Fibroblast of pulmonary artery (primary cell): ENCODE measurements at regions not wholly inside any gene's neighbourhood (a gene's known extent, or its start where the extent isn't known, plus 50 kb on each side); places are given as distances from the start of the nearest gene placed in this dataset.
"Not testable (repeated sequence)": the region's sequence is repeated elsewhere in the genome, so short reads cannot be mapped to it uniquely, and the experiment has no call there.

Experiments
- DNase-seq: peaks from one replicate; pipeline ENCODE4 v3.0.0-alpha.2; 2010; ENCODE audit warnings: low read depth
- H3K4me3 ChIP-seq: replicated peaks from 2 replicates; pipeline ENCODE4 v1.5.1; 2011; ENCODE audit warnings: low read depth, mild to moderate bottlenecking, control low read depth, low read length, moderate library complexity
- CTCF ChIP-seq: IDR thresholded peaks from 2 replicates; pipeline ENCODE4 v1.5.1; 2011; ENCODE audit warnings: mild to moderate bottlenecking, control low read depth, low read length, inconsistent platforms; ENCODE audit errors: missing control alignments

- no peak for TF ChIP-seq CTCF
- no peak for DNase-seq
- H3K4me3 ChIP-seq = no peak overlapping the region
These were observed 86.2 kb downstream of the PRR15 start for GRCh38 chr7:29649876-29650275.

DNA sequence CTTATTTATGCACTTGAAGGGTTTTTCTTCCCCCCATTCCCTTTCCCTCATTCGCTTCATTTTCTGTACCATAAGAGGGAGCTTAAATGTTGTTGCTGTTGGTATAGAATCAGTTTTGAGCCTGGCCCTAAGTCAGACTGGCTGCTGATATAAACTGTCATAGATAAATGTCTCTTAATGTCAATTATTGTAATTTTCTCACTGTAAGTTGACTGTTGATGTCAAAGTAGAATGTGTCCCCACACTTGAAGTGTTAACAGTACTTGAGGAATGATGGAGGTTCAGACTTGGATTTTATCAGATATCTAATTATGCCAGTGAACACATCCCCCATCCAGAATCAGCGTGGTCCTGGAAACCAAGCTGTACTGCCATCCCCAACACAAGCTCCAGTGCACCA, 87.8 kb downstream of the PRR15 start:
- no peak for TF ChIP-seq CTCF
- no peak for DNase-seq
- no peak overlapping the region for H3K4me3 ChIP-seq

DNA sequence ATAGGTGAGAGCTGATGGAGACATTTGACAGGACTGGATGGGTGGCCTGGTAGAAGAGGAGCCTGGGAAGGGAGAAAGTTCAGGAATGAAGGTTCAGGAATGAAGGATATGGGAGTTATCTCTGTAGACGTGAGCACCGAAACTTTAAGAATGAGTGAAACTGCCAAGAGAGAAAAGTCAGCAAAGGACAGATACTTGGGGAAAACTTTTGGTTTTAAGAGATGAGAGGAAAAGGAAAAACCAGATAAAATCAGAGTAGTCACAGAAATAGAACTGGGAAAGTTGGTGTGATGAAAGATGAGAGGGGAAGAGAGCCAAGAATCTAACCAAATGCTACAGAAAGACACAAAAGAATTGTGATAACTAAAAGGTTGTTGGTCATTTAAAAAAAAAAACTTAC, 88.9 kb downstream of the PRR15 start:
- peak; percentile 7 for DNase-seq
- TF ChIP-seq CTCF = no peak
- H3K4me3 ChIP-seq = no peak overlapping the region

- DNase-seq, H3K4me3 ChIP-seq: not testable (repeated sequence)
These were observed 90.7 kb downstream of the PRR15 start for GRCh38 chr7:29654340-29654739.

- no peak overlapping the region for H3K4me3 ChIP-seq
- DNase-seq = no peak
- no peak for TF ChIP-seq CTCF
These were observed 93.7 kb downstream of the PRR15 start for GRCh38 chr7:29657288-29657687.

GRCh38 chr7:29657856-29658255, 94.2 kb downstream of the PRR15 start:
- no peak overlapping the region for H3K4me3 ChIP-seq
- no peak for DNase-seq
- no peak for TF ChIP-seq CTCF

GRCh38 chr7:29659213-29659612, 95.6 kb downstream of the PRR15 start:
- H3K4me3 ChIP-seq, DNase-seq: not testable (repeated sequence)

DNA sequence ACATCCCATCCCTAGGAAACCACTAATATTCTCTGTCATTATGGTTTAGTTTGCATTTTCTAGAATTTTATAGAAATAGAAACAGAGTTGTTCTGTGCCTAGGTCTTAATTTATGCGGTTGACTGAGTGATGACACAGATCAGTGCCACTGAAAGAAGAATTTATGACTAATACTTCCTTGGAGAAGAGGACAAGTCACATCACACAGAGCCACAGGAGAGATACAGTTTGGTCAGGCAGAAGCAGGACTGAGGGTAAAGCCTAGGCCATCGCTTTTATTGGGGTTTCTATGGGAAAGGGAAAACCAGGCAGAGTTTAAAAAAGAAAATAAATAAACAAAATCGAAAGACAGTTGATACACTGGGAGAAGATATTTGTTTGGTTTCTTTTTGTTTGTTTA, 99.3 kb downstream of the PRR15 start:
- DNase-seq = not testable (repeated sequence)

GRCh38 chr7:29664999-29665398, 101.4 kb downstream of the PRR15 start:
- H3K4me3 ChIP-seq, DNase-seq: not testable (repeated sequence)

More for the DNA sequence above, 99.3 kb downstream of the PRR15 start:
- H3K4me3 ChIP-seq = not testable (repeated sequence)

GRCh38 chr7:29667096-29667669, 103.5 kb downstream of the PRR15 start:
- DNase-seq, H3K4me3 ChIP-seq: not testable (repeated sequence)

DNA sequence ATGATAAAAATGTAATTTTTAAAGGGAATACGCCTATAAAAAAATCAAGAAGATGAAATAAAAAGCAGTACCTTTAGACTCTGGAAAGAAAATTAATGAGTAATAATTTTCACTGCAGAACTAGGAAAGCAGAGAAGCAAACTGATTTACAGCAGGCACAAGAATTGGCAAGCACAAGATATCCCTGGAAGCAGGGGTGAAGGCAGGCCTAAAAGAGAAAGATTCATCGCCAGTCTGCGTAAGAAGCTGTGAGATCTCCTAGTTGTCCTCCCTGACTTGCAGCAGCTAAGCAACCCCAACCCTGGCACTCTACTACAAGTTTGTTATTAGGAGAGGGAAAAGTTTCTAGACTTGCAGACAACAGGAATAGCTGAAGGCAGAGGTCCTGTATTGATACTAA, 107.7 kb downstream of the PRR15 start:
- H3K4me3 ChIP-seq, DNase-seq: not testable (repeated sequence)

DNA sequence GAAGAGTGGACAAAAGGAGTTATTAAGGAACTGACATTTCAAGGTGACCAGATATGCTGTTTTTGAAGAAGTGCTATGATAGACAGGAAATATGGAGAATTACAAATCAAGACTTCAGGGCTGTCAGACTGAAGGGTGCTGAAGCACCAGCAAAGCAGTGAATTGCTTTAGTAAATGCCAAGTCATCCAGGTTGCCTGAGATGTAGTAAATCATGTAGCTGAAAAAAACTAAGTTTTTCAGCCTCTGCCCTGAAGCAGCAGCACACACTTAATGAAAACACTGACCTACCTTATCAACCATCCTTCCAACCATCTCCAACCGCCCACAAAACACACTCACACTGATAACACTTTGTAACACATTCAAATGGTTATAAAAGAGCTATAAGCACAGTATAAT, 110.0 kb downstream of the PRR15 start:
- not testable (repeated sequence) for DNase-seq, H3K4me3 ChIP-seq

GRCh38 chr7:29674626-29675025, 111.0 kb downstream of the PRR15 start:
- not testable (repeated sequence) for H3K4me3 ChIP-seq, DNase-seq

GRCh38 chr7:29677254-29677653, 113.6 kb downstream of the PRR15 start:
- DNase-seq, H3K4me3 ChIP-seq: not testable (repeated sequence)
